GM21515 (cell line): ENCODE measurements at regions not wholly inside any gene's neighbourhood (a gene's known extent, or its start where the extent isn't known, plus 50 kb on each side); places are given as distances from the start of the nearest gene placed in this dataset.

Experiments used
- ATAC-seq: cut with Tn5 transposase; IDR thresholded peaks from one replicate; pipeline ENCODE4 v1.9.1; 2021; ENCODE audit not compliant: unreplicated experiment

DNA sequence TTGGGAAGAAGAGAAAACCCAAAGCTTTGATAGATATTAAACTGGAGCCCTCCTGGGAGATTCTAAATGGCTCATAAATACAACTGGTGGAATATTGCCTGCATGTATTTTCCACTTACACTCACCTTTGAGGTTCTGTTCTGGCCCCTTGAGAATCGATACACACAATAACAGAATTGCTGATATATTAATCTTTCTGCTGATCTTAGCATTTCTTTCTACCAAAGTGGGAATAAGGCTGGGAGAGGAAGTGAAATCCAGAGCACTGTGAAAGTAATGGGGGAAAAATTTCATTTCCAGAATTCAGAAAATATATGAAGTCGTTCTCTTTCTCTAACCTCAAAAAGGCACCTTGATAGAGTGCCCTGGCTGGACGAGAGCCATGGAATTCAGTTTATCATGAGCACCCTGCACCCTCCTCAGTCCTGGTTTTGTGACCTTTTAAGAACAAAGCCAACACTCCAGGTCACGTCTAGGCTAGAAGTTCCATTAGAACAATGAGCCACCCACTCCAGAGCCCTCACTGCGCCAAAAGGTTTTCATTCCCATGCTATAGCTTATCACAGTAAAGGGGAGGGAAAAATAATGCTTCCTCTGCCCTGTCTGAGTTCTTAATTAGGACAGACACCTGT is 244.5 kb downstream of the CD83 start:
- no peak for ATAC-seq

DNA sequence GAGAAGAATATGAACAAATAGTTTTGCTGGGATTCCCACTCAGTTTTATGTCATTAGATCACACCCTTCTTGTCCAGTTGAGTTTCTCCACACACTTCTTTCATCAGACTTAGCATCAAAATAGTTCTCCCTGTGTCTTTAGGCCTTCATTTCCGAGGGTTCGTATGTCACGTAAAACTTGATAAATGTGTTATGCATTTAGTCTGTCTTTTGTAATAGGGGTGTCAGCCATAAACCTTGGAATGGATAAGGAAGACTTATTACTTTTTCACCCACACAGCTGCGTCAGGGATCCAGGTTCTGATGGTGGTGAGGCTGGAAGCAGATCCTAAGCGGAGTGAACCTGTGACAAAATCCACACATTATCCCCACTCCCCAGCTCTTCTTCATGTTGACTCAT is 246.8 kb downstream of the CD83 start:
- ATAC-seq: no peak

DNA sequence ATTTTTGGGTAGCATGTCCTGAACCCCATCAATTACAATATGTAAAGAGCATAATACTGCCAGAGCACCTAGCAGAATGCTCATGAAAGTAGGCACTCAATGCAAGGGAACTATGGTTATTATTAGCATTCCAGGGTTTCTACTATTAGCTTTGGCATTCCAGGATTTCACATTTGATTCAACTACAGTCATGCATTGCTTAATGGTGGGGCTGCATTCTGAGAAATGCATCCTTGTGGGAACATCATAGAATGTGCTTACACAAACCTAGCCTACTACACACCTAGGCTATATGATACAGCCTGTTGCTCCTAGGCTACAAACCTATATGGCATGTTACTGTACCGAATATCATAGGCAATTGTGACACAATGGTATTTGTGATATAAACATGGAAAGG is 247.8 kb downstream of the CD83 start:
- no peak for ATAC-seq

DNA sequence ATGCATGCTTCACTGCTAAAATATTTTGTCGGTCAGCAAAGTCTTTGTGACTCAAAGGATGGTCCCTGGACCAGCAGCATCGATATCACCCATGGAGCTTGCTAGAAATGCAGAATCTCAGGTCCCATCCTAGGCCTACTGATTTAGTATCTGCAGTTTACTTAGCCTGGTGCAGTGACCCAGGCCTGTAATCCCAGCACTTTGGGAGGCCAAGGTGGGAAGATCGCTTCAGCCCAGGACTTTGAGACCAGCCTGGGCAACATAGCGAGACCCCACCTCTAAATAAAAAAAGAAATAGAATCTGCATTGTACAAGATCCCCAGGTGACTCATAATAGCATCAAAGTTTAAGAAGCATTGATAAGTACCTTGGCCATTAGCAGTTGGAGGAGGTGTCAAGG is 248.7 kb downstream of the CD83 start:
- ATAC-seq: no peak

DNA sequence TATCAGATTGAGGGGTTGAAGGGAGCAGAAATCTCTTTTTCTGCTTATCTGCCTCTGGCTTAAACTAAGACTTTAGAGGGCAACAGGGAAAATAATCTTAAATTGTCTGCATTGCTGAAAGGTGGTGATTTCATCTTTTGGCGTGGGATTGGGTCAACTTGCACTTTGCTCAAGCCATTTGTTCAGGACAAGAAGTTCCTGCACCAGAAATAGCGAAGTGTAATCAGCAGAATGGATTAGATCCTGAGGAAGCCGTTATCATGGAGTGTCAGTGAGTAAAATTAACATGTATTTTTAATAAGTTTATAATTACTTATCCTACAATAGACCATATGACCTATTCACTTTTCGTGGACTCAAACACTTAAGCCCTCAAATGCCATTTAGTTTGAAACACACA is 249.3 kb downstream of the CD83 start:
- no peak for ATAC-seq

DNA sequence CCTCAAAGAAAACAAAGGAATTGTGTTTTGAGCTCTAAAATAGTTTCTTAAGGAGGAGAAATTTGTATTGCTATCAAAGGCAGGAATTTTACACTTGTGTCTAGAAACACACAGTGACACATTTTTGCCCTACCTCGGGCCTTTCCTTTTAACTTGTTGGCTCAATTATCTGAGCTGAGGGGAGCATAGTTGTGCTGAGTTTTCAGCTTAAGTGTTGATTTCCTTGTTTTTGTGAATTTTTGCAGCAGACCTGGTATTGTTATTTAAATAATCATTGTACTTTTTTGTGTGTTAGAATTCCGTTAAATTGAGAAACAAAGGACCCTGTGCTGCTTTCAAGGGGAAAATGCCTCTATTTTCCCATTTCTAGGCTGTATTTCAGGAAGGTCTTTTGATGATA is 249.7 kb downstream of the CD83 start:
- ATAC-seq: no peak

DNA sequence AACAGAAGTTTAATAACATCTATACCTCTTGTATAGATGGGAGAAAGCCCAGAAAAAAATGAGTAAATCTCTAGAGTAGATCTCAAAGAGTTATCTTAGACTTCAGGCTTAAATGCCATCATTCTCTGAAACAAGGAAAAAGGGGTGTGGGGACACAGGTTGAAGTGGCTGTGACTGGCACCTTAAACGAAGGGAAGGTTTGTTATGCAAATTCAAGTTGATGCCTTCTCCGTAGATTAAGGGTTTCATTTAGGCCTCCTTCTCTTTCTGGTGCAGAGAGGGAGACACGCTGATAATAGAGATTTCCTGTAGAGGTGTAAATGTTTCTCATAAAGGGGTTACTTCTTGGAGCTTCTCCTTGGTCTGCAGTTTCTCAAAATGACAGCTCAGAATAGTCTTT is 252.1 kb downstream of the CD83 start:
- ATAC-seq: no peak

DNA sequence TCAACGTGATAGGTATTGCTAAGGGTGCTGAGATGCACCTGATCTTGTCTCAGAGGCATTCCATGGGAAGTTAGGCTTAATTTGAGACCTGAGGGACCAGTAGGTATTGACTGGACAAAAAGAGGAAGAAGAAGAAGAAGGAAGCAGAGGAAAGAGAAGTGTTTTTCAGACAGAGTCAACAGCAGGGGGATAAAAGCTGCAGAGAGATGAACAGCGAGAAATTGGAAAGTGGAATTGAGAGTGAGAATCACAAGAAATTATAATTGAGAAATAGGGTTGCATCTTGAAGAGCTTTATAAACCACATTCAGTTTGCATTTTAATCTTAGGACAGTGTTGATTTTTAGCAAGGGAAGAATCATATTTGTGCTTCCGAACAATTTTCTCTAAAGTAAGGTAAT is 254.0 kb downstream of the CD83 start:
- no peak for ATAC-seq

DNA sequence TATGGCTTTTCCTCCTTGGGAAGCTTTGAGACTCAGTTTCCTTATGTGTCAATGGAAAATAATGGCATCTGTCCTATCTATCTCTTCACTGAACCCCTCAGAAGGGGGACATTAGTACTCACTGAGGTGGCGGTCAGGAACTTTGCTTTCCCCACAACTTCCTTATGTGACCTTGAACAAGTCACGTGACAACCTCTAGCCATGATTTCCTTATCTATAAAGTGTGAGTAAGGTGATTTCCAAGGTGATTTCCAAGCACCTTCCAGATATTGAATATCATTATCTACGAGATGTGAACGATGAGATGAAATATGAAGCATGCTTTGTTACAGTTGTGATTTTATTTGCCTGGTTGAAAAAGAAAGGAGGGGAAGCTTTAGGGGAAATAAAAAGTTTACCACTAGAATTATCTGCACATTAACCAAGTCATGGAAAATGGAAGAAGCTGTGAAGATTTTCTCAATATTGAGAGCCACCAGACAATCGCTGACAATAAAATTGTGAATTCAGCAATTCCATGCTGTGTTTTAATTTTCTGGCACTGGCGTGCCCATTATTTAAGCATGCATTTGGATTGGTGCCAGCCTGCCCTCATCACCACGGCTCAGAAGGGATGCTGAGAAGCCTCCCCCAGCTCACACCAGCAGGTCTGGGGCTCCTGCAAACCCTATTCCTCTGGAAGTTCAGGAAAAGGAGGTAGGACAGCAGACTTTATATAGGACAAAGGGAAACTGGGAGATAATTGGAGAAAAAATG is 255.3 kb downstream of the CD83 start:
- no peak for ATAC-seq

DNA sequence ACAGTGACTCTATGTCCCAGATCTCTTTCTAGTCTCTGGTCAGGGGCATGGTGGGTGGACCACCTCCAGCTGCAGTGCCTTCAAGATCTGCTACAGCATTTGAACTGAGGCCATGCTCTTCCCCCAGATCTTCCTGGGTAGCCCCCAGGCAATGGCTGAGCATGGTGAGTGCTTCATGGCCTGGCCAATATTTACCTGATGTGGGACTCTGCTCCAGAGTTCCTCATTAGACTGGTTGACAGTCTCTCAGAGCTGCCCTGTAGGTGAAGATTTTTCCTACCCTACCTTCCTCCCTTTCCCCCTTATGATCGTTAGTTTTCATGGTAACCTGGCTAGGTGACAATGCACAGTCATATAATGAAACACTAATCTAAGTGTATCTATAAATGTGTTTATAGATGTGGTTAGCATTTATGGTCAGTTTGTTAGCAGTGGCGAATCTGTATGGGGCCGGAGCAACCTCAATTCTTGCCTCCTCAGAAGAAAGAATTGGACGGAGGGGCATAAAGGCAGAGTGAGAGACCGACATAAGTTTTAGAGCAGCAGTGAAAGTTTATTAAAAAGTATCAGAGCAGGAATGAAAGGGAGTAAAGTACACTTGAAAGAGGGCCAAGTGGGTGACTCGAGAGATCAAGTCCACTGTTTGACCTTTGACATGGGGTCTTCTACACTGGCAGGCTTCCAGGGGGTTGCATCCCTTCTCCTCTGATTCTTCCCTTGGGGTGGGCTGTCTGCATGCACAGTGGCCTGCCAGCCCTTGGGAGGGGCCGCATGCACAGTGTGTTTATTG is 256.3 kb downstream of the CD83 start:
- no peak for ATAC-seq

DNA sequence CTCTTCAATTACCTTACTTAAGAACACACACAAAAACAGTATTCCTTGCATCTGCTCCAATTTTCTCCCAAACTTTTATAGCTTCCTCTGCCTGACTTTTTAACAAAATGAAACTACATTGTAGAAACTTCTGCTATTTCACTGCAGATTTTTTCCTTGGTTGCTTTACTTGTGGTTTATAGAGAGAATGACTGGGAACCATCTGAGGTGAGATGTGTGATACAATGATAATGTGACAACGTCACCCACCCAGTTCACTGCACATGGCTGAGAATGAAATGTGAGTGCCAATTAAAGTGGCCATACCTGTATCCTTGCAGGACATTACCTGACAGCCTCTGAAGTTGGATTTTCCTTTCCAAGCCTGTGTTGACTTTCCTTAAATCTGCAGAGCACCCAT is 258.4 kb downstream of the CD83 start:
- ATAC-seq: no peak

DNA sequence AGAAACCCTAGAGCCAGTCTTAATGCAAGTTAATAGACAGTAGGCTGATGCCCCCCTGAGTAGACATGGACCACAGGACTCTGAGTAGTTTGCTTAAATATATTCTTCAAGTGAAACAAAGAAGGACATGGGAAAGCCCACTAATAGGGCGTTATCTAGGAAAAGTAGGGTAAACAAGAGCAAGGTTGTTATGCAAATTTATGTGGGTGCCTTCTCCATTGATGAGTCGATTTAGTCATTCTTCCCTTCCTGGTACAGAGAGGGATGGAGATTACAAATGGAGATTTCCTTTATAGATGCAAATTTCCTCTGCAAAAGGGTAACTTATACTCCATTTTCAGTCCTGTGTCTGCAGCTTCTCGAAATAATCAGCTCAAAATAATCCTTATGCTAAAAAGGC is 262.0 kb downstream of the CD83 start:
- ATAC-seq: no peak

DNA sequence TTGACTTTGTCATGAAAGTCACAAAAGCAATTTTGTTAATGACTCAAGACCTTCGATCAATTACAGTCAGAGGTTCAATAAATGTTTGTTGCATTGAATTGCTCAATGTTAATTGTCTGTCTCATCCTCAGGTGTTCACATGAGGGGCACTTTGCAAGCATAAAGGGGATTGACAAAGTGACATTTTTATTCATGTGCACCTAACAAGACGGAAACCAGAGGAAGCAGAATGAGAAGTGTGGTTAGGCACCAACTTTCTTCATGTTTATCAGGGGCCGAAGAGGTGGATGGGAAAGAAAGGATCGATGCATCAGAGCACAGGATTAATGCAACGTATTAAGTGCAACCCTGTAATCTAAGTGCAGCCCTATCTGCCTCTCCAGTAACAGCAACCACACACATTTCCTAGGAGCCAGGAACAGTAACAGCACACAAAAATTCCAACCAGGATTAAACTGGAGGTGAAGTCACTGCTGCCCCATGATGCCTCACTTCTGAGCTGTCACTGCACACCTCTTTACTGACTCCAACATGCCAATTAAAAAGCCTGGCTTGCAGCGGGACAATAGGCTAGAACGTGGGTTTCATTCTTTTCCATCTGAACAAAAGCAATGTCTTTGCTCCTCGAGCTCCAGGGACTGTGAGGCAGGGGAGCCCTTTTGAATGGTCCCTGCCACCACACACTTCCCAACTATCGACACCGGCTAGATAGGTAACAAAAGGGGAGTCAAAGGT is 262.7 kb downstream of the CD83 start:
- no peak for ATAC-seq

DNA sequence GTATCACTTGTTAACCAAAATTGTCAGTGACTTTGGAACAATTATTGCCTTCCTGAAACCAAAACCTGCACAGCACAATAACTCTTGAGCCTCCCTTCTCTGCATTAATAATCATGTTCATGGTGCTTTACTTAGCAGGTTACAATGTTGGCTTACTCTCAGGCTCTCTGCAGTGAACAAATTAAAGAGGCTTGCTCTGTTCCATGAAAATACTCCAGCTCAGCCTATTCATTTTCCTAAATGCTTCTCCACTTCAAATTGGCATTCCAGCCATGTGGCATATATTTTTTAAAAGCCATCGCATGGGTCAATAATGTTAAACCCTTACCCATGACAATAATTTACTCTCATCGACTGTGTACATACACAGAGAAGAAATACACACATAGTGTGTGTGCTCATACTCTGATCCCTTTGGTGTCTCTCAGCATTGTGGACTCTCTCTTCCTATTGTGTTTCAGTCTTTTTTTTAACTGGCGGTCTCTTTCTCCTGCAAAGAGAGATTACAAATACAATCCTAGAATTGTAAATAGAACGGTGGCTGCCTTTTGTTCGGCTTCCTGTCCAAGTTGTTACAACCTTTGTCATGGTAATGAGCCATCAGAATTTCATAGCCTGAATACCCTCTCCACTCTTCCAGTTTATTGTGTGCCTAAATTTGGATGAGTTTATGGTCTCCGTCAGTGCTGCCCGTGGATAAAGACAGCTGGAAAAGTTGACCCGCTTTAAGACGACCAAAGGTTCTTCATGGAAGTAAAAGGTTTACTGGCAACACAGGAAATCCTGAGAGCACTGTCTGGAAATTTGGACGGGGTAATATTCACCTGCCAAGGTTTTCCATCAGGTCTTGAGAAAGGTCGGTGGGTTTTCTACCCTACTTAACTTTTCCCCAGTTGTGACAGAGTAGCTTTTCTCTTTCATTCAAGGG is 263.6 kb downstream of the CD83 start:
- no peak for ATAC-seq

DNA sequence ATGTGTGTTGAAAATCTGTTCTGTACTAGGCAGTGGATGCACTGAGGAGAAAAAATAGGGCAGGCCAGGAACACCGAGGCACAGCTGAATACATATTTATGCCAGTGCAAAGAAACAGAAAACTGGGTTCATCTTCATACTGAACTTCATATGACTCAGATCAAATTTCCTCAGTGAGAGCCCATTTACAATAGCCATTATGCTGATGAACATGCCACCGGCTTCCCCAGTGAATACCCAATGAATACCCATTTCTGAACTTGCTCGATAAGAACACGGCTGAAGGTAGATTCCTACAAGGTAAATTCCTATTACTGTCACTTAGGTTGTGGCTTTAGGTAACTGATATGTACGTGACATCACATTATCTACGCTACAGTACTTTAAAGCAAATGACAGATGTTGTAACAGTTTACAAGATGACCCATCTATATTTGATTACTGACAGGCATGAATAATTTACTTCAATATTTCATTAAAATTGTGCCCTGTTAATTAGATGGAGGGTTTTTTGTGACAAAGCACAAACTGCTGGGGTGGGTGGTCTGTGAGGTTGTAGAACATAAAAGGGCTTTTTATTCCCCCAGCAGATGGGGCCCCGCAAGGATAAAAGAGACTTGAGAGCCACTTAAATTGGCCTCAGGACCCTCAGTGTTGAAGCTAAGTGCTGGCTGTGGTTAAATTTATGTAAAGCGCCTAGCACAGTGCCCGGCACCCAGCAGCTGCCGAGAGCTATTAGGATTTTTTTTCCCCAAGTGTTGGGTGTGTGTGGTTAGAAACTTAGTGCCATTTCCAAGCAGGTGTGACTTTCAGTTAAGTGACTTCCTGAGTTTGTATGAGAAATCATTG is 264.5 kb downstream of the CD83 start:
- no peak for ATAC-seq

DNA sequence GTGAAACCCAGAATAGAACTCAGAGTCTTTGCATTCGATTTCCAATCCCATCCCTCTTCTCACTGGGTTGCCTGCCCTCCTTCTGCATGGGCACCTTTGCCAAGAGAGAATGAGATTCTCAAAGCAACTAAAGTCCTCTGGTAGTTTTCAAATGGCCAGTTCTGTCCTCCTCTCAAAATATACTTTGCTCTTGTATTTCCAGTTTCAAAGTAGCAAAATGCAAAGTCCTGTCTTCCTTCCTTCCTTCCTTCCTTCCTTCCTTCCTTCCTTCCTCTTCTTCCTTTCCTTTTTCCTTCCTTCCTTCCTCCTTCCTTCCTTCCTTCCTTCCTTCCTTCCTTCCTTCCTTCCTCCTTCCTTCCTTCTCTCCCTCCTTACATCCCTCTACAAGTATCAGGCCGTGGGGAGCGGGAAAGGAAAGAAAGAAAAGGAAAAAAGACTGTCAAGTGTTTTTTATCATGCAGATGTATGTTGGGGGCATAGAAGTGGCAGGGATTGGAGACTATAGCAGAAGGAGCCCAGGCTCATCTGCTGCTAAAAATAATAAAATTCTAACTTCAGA is 265.2 kb downstream of the CD83 start:
- ATAC-seq: no peak

DNA sequence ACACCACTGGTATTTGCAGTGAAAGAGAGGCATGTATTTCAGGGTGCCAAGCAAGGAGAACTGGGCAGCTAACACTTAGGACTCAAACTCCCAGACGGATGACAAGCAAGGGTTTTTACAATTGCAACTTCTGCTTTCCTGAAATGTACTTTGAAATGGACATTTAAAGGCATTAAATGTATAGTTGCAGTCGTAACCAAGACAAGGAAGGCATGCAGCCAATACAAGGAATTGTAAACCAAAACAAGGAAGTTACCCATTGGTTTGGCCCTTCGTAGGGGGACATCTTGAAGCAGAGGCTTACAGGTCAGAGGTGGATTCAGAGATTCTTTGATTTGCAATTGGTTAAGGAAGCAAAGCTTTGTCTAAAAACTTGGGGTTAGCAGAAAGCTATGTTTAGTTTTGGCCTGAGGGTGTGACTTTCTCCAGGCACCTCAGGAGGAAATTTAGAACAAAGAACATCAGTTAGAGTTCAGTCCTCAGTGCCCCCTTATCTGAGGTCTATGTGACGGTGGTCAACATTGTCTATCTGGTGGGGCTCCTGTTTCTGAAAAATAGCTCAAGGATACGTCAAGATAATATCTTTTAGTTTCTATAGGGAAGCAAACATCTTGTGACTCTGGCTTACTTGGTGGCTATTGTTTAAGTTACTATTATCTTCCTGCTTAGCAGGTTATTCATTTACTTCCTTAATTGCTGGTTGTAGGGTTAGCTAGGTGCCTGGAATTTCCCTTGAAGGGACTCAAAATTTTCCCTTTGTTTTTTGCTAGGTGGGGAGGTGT is 266.0 kb downstream of the CD83 start:
- no peak for ATAC-seq

DNA sequence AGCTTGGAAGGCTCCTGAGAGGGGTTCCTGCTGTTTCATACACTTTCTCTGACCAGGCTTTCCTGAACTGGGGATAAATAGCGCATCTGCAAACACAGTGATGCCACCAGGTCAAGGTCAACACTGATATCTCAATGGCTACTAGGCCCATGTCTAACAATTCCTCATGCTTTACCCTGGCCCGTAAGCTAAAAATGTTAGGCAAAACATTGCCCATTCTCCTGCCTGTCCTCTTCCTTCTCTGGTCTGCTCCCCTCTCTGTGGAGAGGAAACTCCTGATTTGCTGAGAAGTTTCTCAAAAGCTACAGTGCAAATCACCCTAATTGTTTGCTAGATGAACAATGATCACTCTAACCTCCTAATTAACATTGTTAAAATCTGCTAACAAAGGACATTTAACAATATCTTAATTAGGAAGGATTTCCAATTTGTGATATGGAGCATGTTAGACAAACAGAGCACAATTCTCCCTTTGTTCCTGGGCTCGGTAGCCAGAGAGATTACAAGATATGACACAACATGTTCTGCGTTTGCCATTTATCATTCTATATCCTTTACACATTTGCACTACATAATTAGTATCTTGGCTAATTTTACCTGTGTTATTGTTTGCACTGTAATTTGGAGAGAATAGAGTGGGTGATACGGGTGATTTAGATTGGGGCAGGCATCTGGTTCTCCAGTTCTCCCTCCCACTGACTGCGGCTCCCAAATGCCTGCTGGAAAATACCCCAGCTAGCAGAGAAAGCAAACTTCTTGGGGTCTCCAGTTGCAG is 266.8 kb downstream of the CD83 start:
- no peak for ATAC-seq
